Caco-2 (cell line): ENCODE measurements at regions not wholly inside any gene's neighbourhood (a gene's known extent, or its start where the extent isn't known, plus 50 kb on each side); places are given as distances from the start of the nearest gene placed in this dataset.

Experiments
- BruUV-seq: library from RNA; stranded (reverse); fragments of 400-500 nt; replicated peaks from 2 replicates; lab custom pipeline; 2021; lab: Mats Ljungman, UMichigan
- CTCF ChIA-PET: fragments of 300-600 bp; sonication (Branson Sonifier 250); formaldehyde crosslinking; loops from one replicate; lab custom pipeline; 2022; ENCODE audit warnings: antibody characterized with exemption; lab: Charles Lee
- POLR2A ChIA-PET: fragments of 300-600 bp; sonication (Branson Sonifier 250); formaldehyde crosslinking; loops from one replicate; lab custom pipeline; 2022; ENCODE audit warnings: antibody characterized with exemption; lab: Charles Lee
- DNase-seq, 2 experiments: peaks; one replicate each; pipeline versions ENCODE4 v3.0.0 to v3.0.0-alpha.2; 2020 to 2022
- H3K27me3 ChIP-seq: replicated peaks from 2 replicates; pipeline ENCODE4 v1.6.0; 2011; ENCODE audit warnings: low read length; ENCODE audit not compliant: control insufficient read depth, insufficient read depth
- H3K36me3 ChIP-seq: 2 replicates; pipeline ENCODE4 v1.5.1; 2011; ENCODE audit warnings: low read length; ENCODE audit not compliant: control insufficient read depth, insufficient read depth
- H3K4me1 ChIP-seq: fragments of 250-450 bp; sonication (Bioruptor Pico); 2 replicates; pipeline ENCODE4 v1.5.1; 2020; ENCODE audit warnings: mild to moderate bottlenecking
- H3K4me3 ChIP-seq: 2 replicates; pipeline ENCODE4 v1.5.1; 2011; ENCODE audit warnings: low read depth, mild to moderate bottlenecking, control low read depth, low read length
- H3K9me3 ChIP-seq: fragments of 250-450 bp; sonication (Bioruptor Pico); 2 replicates; pipeline ENCODE4 v1.5.1; 2020; ENCODE audit warnings: mild to moderate bottlenecking, moderate library complexity
- H3K27ac Mint-ChIP-seq: one replicate; pipeline ENCODE4 v1.8.0; 2022; ENCODE audit warnings: mixed read lengths; ENCODE audit not compliant: unreplicated experiment
- H3K27me3 Mint-ChIP-seq: one replicate; pipeline ENCODE4 v1.8.0; 2022; ENCODE audit warnings: mixed read lengths; ENCODE audit not compliant: insufficient read depth, unreplicated experiment
- H3K36me3 Mint-ChIP-seq: one replicate; pipeline ENCODE4 v1.8.0; 2022; ENCODE audit warnings: mild to moderate bottlenecking, mixed read lengths; ENCODE audit not compliant: insufficient read depth, unreplicated experiment
- H3K4me1 Mint-ChIP-seq: one replicate; pipeline ENCODE4 v1.8.0; 2022; ENCODE audit warnings: low read depth, mixed read lengths; ENCODE audit not compliant: unreplicated experiment
- H3K4me3 Mint-ChIP-seq: one replicate; pipeline ENCODE4 v1.8.0; 2022; ENCODE audit warnings: mild to moderate bottlenecking, moderate library complexity, mixed read lengths; ENCODE audit not compliant: unreplicated experiment
- H3K9me3 Mint-ChIP-seq: one replicate; pipeline ENCODE4 v1.8.0; 2022; ENCODE audit warnings: mixed read lengths; ENCODE audit not compliant: unreplicated experiment
- CTCF ChIP-seq, 2 experiments: fragments of 200-600 bp in 1 of 2; IDR thresholded peaks; 1 replicate in 1 of 2; 2 replicates in 1 of 2; pipeline versions ENCODE4 v1.5.1 to v1.8.0; 2011 to 2022; ENCODE audit warnings: antibody characterized with exemption in 1 of 2, control low read depth in 1 of 2, inconsistent platforms in 1 of 2, low read depth in 1 of 2, low read length in 1 of 2, mild to moderate bottlenecking in 1 of 2, moderate library complexity in 1 of 2; ENCODE audit not compliant: insufficient read depth in 1 of 2, severe bottlenecking in 1 of 2, unreplicated experiment in 1 of 2
- intact Hi-C: fragments of 100-400 bp; cut with micrococcal nuclease; formaldehyde crosslinking; loops from one replicate; pipeline ENCODE4 v1.10.0; 2022; ENCODE audit not compliant: unreplicated experiment

GRCh38 chr7:153258686-153259085, 499.1 kb downstream of the ACTR3B start:
- Histone ChIP-seq H3K4me1 (no peaks in the 10 kb centered on the region), H3K9me3 (no peaks in the 10 kb centered on the region), H3K4me3 (no peak overlapping the region), H3K27me3 (no peaks in the 10 kb centered on the region), H3K36me3 (no peaks in the 10 kb centered on the region)
- CTCF ChIA-PET = no interaction called here
- DNase-seq = no peak
- BruUV-seq = no TSS peak
- intact Hi-C loops = no loop called here
- no peak overlapping the region for H3K4me3 Mint-ChIP-seq
- POLR2A ChIA-PET = no interaction called here
- peaks cover 9% of the 10 kb centered on the region for H3K9me3 Mint-ChIP-seq
- H3K4me1 Mint-ChIP-seq = no peaks in the 10 kb centered on the region
- no peak overlapping the region for H3K27ac Mint-ChIP-seq
- no peak for TF ChIP-seq CTCF (IDR thresholded peaks at IDR 0.05; ENCODE audit: insufficient read depth in 1 of 2, low read depth in 1 of 2, low read length in 1 of 2, severe bottlenecking in 1 of 2, unreplicated experiment in 1 of 2)
- H3K27me3 Mint-ChIP-seq = no peaks in the 10 kb centered on the region
- no peaks in the 10 kb centered on the region for H3K36me3 Mint-ChIP-seq

GRCh38 chr7:153276394-153276793, 516.8 kb downstream of the ACTR3B start:
- Mint-ChIP-seq H3K27ac (no peak overlapping the region), H3K36me3 (no peaks in the 10 kb centered on the region), H3K4me1 (no peaks in the 10 kb centered on the region), H3K4me3 (no peak overlapping the region), H3K9me3 (peaks cover 27% of the 10 kb centered on the region), H3K27me3 (no peaks in the 10 kb centered on the region)
- Histone ChIP-seq H3K36me3 (no peaks in the 10 kb centered on the region), H3K27me3 (no peaks in the 10 kb centered on the region), H3K4me1 (no peaks in the 10 kb centered on the region), H3K4me3 (no peak overlapping the region), H3K9me3 (no peaks in the 10 kb centered on the region; the same call in 1 of the 2 replicates)
- ChIA-PET POLR2A (no interaction called here), CTCF (no interaction called here)
- TF ChIP-seq CTCF (IDR thresholded peaks at IDR 0.05; ENCODE audit: insufficient read depth in 1 of 2, low read depth in 1 of 2, low read length in 1 of 2, severe bottlenecking in 1 of 2, unreplicated experiment in 1 of 2) = no peak
- intact Hi-C loops = no loop called here
- BruUV-seq = no TSS peak
- DNase-seq = no peak

- Mint-ChIP-seq H3K27ac (no peak overlapping the region), H3K27me3 (no peaks in the 10 kb centered on the region), H3K4me1 (no peaks in the 10 kb centered on the region), H3K36me3 (no peaks in the 10 kb centered on the region), H3K9me3 (peaks cover 18% of the 10 kb centered on the region), H3K4me3 (no peak overlapping the region)
- Histone ChIP-seq H3K9me3 (0 out of 2 replicates have a peak, but pooled peaks cover 7% of the 10 kb centered on the region), H3K4me1 (no peaks in the 10 kb centered on the region), H3K4me3 (no peak overlapping the region), H3K36me3 (no peaks in the 10 kb centered on the region), H3K27me3 (no peaks in the 10 kb centered on the region)
- CTCF ChIA-PET = no interaction called here
- peak; percentile 5 to 55 for DNase-seq
- POLR2A ChIA-PET = no interaction called here
- no TSS peak for BruUV-seq
- intact Hi-C loops = no loop called here
- no peak for TF ChIP-seq CTCF (IDR thresholded peaks at IDR 0.05; ENCODE audit: insufficient read depth in 1 of 2, low read depth in 1 of 2, low read length in 1 of 2, severe bottlenecking in 1 of 2, unreplicated experiment in 1 of 2)
Measured at GRCh38 chr7:153286763-153287162, 527.2 kb downstream of the ACTR3B start.
